ENCODE measurements at regions not wholly inside any gene's neighbourhood (a gene's known extent, or its start where the extent isn't known, plus 50 kb on each side); places are given as distances from the start of the nearest gene placed in this dataset.
"Not testable (repeated sequence)": the region's sequence is repeated elsewhere in the genome, so short reads cannot be mapped to it uniquely, and the experiment has no call there.

DNA sequence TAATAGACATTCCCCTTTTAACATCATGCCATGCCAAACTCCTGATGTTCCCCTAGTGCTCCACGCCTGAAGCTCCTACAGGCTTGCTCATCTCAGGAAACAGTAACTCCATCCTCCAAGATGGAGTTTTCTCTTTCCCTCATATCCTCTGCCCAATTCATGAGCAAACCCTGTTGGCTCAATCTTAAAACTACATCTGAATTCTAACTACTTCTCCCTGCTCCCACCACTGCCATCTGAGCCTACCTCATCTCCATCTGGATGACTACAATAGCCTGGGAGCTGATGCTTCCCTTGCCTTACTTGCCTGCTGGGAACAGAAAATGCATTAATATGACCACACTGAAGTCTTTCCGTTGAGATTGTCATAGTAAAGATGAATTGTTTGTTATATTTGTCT lies 271.7 kb upstream of the MKLN1 start:
- DNase-seq (ENCODE audit: low read depth): no peak

DNA sequence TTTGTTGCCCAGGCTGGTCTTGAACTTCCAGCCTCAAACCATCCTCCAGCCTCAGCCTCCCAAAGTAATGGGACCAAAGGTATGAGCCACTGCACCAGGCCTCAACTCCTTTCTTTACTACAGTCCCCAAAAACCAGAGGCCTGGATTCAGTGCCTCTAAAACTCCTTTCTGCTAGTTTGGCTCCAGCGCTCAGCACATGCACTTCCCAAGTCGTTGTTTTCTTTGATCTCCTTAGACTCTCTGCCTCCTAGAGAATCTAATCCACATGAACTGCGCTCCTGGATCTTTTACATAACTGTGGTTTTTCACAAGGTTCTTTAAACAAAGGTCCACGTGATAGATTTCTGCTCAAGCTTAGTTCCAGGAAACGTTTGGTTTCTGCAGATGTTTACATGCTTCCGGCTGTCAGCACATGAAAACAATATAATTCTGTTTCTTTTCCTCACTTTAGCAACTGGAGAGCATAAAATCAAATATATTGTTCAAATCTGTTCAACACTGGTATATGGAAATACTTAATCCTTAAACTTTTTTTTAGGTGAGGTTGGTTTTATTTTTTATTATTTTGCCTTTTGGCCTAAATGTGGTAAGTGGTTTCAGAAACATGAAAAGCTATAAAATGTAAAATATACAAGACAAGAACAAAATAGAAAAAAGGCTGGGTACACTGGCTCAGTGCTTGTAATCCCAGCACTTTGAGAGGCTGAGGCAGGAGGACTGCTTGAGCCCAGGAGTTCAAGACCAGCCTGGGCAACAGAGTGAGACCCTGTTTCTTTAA lies 270.5 kb upstream of the MKLN1 start:
- DNase-seq (ENCODE audit: low read depth): no peak

DNA sequence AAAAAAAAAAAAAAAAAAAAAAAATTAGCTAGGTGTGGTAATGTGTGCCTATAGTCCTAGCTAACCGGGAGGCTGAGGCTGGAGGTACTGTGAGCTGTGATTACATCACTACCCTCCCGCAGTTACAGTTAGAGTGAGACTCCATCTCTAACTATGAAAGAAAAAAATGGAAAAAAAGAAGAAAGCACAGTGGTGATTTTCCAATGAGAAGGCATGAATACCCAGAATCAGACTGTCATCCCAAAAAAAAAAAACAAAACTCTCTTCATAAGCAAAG lies 269.9 kb upstream of the MKLN1 start:
- DNase-seq (ENCODE audit: low read depth): no peak

DNA sequence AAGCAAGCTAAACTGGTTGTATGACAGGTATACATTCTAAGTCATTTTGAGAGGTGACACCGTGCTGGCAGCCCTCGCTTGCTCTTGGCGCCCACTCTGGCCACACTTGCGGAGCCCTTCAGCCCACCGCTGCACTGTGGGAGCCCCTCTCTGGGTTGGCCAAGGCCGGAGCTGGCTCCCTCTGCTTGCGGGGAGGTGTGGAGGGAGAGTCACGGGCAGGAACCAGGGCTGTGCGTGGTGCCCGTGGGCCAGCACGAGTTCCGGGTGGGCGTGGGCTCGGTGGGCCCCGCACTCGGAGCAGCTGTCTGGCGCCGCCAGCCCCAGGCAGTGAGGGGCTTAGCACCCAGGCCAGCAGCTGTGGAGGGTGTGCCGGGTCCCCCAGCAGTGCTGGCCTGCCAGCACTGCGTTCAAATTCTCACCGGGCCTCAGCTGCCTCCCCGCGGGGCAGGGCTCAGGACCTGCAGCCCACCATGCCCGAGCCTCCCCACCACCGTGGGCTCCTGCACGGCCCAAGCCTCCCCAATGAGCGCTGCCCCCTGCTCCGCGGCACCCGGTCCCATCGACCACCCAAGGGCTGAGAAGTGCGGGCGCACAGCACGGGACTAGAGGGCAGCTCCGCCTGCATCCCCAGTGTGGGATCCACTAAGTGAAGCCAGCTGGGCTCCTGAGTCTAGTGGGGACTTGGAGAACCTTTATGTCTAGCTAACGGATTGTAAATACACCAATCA lies 269.0 kb upstream of the MKLN1 start:
- not testable (repeated sequence) for DNase-seq (ENCODE audit: low read depth)

DNA sequence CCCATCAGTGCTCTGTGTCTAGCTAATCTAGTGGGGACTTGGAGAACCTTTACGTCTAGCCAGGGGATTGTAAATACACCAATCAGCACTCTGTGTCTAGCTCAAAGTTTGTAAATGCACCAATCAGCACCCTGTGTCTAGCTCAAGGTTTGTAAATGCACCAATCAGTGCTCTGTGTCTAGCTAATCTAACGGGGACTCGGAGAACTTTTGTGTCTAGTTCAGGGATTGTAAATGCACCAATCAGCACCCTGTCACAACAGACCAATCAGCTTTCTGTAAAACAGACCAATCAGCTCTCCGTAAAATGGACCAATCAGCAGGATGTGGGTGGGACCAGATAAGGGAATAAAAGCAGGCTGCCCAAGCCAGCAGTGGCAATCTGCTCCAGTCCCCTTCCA lies 268.3 kb upstream of the MKLN1 start:
- DNase-seq (ENCODE audit: low read depth): not testable (repeated sequence)

DNA sequence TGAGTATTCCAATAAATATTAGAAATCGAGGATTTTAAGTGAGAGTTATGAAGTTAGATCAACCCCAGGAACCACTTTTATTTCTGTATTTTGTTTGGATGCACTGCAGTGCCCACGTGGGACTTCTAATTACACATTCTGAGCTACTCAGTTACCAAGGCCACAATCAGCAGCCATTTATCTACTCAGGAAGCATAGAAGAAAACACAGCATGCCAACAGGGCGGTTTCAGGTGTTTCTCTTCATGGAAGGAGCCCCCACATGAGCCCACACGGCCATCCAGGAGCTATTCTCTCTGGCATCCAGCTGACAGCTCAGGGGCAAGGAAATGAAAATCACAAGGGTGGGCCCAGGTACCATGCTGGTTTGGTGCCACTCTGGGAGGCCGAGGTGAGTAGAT lies 266.5 kb upstream of the MKLN1 start:
- DNase-seq (ENCODE audit: low read depth): no peak

DNA sequence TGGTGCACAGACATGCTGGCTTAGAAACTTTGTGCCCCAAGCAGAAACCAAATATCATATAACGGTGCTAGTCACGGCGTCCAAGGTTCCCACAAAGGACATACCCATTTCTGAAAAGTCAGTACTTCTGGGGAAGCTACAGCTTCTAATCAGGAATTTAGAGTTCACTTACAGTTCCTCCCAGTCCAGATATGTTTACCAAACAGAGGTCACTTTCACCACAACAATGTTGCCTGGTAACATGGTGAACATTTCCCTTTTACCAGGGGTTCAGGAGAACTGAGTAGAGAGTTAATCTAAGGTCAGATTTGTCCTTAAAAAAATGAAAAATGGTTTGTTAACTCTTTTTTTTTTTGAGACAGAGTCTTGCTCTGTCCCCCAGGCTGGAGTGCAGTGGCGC lies 265.9 kb upstream of the MKLN1 start:
- no peak for DNase-seq (ENCODE audit: low read depth)

DNA sequence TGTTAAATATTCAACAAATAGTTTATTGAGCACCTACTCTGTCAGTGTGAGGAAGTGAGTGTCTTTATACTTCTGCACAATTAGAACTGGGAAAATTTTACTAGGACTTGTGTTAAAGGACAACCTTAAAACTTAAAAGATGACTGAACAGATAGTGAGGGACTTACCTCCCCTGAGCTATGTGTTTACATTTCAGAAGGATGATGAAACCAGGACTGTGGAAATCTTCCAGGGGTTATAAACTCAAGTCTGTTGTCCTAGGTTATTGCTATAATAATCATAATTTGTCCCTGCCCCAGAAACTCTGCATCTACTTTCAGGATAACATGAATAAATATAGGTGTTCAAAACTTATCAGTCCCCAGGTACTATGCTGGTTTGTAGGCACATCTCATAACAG lies 261.0 kb upstream of the MKLN1 start:
- DNase-seq (ENCODE audit: low read depth): no peak

DNA sequence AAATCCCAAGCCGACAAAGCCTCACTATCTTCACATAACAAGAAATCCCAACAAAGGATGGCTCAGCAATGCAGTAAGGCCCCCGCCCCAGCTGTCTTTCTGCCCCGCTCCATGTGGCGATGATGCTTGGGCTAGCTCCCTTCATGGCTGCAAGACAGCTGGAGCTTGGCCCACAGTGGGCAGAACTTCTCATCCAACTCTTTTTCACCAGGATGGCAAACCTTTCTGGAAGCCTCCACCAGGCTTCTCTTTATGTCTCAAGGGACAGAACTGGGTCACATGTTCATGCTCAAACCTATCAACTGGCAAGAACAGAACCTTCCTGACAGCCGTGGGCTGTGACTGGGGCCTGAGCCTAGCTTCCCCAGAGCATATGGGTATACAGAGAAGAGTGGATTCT lies 260.5 kb upstream of the MKLN1 start:
- no peak for DNase-seq (ENCODE audit: low read depth)

DNA sequence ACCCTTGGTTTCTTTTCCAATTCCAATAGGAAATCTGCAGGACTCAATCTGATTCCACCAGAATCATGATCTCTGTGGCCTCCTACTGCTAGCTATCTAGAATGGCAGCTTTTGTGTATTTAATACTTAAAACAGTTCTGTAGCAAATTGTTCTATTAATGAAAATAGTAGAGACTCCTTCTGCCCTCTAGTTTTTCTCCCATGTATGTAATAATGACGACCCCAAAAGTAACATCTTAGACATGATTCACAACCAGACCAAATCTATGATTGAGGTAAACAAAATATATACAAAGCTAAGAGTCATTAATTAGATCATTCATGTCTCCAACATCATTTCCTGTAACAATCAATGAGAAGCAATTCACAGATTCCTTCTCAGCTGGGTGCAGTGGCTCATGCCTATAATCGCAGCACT lies 259.1 kb upstream of the MKLN1 start:
- DNase-seq (ENCODE audit: low read depth): no peak

DNA sequence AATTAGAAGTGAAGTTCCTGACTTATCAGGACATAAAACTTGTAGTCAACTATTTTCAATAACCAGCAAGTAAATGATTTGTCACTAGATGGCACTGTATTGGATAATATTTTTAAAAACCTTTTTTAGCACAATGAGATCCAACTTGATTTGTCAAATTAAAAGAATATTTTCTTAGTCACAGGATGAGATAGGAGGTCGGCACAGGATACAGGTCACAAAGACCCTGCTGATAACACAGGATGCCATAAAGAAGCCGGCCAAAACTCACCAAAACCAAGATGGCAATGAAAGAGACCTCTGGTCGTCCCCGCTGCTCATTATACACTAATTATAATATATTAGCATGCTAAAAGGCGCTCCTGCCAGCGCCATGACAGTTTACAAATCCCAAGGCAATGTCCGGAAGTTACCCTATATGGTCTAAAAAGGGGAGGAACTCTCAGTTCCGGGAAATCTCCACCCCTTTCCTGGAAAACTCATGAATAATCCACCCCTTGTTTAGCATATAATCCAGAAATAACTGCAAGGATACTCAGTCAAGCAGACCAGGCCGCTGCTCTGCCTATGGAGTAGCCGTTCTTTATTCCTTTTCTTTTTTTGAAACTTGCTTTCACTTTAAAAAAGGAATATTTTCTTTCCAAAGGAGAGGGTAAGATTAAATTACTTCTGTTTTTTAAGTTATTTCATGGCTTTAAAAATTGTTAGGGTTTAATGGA lies 255.7 kb upstream of the MKLN1 start:
- no peak for DNase-seq (ENCODE audit: low read depth)

DNA sequence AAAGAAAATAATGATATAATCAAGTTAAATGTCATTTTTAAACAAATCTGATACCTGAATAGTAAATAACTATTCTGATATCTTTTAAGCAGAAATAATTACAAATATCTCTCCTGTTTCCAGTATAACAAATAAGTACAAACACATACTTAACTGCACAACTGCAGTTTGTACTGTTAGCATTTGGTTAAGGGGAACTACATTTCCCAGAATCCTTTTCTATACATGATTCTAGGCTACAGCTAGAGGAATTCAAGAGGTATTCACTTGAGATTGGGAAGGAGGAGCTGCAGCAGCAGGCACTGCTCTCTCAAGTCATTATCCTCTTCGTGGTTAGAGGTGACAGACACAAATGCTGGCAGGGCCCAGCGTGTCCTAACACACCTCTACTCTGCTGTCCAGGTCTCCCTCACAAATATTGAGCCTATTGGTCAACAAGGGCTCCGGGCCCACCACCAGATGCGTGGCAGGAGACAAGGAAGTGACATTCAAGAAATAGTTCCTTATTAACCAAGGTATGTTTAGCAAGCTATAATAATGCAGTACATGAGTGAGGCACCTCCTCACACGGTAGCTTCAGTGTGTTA lies 255.1 kb upstream of the MKLN1 start:
- no peak for DNase-seq (ENCODE audit: low read depth)

DNA sequence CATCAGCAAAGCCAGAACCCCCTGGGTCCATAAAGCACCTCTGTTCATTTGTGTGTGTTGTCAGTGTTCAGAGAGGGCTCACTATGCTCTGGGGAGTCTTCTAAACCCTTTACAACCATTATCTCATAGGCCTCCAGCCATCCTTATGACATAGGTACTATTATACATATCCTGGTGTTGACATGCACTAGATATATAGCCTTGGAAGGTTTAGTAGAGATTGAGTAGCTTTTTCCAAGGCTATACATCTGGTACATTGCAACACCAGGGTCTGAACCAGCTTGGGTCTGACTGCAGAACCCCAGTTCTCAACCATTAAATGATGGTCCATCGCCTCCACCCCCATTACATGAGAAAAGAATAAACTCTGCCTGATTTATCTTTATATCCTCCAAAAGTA lies 253.6 kb upstream of the MKLN1 start:
- DNase-seq (ENCODE audit: low read depth): no peak

DNA sequence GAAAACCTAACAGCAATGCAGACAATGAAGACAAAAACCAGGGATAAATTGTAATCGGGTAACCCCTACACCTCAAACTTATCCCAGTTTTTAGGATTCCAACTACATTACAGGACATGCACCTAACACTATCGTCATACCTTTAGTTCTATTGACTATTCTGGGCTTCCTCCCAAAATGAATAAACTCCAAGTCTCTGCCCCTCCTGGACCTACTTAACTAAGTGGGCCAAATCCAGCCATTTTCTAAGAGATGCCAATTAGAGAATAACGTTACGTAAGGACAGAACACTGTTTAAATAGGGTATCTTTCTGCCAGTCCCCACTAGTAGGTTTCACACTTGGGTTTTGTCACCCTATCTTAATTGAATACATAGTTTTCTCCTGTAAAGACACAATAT lies 253.1 kb upstream of the MKLN1 start:
- DNase-seq (ENCODE audit: low read depth): no peak

DNA sequence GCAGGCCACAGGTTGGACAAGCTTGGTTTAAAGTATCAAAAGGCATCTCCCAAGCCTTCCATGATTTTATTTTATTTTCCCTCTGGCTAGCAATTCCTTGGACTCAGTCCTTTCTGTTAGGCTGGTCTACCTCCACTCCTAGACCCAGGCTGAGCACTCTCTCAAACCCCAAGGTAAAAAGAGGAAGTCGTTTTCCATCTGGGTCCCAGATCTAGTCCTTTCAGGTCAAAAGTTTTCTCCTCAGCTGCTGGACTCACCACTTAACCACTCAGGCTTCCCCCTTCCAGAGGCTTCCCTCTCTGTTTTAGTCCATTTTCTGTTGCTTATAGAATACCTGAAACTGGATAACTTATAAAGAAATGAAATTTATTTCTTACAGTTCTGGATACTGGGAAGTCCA lies 252.3 kb upstream of the MKLN1 start:
- no peak for DNase-seq (ENCODE audit: low read depth)

DNA sequence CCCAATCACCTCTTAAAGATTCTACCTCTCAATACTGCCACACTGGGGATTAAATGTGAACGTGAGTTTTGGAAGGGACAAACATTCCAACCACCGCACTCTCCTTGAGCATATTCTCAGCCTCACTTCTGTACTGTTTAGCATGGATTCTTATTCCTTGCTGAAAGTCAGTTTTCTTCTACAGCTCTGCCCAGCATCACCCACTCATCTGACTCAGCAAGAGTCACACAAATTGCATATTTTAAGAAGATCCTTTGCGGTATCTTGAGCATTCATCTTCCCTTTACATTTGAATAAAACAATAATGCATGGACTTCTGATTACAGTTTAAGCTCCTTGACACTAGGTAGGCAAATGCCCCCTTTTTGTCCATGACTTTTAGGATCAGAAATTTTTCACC lies 251.6 kb upstream of the MKLN1 start:
- DNase-seq (ENCODE audit: low read depth): no peak

DNA sequence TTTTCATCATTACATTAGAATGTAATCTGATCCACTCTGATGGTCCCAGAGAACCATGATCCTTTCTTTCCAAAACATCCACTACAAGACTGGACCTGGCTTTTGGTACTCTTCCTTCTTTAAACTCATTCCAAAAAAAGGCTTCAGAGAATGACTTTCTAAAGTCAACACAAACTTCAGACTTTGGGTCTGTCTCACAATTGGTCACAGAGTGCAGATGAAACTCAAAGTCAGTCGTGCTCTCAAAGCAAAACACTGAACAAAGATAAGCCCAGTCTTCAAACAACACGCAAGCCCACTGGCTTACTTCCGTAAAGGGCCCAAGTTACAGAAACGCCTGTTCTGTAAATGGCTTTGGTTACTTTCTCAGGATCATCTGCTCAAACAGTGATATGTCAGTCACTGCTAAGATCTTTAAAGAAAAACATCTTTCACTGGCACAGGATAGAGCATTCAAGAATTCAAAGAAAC lies 250.9 kb upstream of the MKLN1 start:
- DNase-seq (ENCODE audit: low read depth): no peak

DNA sequence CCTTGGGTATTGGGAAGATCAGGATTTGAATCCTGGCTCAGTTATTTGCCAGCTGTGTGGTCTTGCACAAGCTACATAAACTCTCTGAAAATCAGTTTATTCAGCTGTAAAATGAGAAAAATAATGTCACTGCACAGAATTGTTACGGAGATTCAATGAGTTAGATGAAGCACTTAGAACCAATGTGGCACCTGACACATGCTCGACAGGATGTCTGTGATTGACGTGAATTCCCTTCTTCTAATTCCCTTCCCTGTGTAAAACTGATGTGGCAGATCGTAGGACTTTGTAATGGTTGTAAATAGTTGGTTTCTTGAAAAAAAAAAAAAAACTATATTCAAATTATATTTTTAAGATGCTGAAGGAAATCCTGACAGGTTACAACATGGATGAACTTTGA lies 249.9 kb upstream of the MKLN1 start:
- DNase-seq (ENCODE audit: low read depth): no peak

DNA sequence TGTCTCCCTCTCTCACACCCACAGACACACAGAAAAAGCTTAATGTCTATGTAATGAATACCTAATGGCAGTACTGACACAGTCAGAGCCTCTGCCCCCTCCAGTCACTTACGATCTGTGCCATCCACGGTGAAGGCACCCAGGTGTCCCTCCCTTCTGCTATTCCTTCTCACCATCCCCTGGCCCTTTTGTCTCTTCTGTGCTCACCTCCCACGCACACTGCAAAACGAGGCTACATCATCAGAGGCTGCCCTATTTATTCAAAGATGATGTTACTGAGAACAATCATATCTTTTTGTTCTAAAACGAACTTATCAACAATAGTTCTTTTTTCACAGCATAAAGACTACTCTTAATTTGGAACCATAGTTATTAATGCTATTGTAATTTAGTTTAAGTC lies 246.9 kb upstream of the MKLN1 start:
- no peak for DNase-seq (ENCODE audit: low read depth)

DNA sequence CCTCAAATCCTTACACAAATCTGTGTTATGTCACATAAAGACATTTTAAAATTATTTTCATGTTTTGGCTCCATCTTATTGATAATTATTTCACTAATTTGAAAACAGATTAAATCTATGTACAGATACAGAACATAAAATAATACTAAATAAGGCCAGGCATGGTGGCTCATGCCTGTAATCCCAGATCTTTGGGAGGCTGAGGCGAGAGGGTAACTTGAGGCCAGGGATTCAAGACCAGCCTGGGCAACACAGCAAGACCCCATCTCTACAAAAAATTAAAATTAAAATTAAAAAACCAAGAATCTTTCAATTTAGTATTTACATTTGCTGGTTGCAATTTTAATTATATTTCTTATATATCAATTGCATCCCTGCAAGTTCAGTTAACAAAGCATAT lies 246.4 kb upstream of the MKLN1 start:
- no peak for DNase-seq (ENCODE audit: low read depth)

DNA sequence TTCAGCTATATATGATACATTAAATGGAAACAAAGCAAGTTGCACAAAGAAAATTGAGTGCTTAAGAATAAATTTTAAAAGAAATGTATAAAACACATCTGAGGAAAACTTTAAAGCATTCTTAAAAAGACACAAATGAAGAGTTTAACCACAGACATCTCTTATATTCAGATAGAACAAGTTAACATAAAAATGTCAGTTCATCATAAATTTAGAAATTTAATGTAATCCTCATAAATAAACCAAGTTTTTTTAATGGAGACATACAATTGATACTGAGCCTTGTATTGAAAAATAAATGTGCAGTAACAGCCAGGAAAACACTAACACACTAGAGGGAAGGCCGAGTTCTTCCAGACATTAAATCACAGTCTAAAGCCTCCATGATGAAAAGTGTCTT lies 243.9 kb upstream of the MKLN1 start:
- DNase-seq (ENCODE audit: low read depth): no peak

DNA sequence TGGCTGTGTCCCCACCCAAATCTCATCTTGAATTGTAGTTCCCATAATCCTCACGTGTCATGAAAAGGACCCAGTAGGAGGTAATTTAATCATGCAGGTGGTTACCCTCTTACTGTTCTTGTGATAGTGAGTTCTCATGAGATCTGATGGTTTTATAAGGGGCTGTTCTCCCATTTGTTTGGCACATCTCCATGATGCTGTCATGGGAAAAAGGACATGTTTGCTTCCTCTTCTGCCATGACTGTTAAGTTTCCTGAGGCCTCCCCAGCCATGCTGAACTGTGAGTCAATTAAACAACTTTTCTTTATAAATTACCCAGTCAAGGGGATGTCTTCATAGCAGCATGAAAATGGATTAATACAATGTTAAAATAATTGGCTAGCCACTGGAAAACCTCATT lies 243.3 kb upstream of the MKLN1 start:
- DNase-seq (ENCODE audit: low read depth): not testable (repeated sequence)
